ENCODE measurements at regions not wholly inside any gene's neighbourhood (a gene's known extent, or its start where the extent isn't known, plus 50 kb on each side); places are given as distances from the start of the nearest gene placed in this dataset.

DNA sequence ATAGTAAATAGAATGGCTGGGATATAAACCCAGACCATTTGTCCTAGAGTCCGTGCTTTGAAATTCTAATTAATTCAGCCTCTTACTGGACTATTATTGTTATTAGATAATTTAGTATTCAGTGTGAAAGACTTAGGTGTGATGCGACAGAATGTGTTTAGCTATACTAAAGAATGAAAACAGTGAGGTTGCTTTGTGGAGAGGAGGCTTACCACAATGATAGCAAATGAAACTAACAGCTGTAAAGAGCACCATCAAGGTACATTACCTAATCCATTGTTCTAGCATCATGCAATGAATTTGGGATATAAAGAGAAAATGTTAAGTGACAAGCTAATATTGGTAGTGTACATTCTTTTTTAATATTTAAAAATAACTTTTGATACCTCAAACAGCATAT, 911.1 kb downstream of the KCNT2 start:
- no peaks in the 10 kb centered on the region for H3K27me3 ChIP-seq (ENCODE audit: insufficient read depth, poor library complexity, severe bottlenecking)
- DNase-seq (ENCODE audit: low read depth in 1 of 2, low spot score in 1 of 2) = no peak
- H3K27ac ChIP-seq (replicated peaks) = no peak overlapping the region
- H3K4me3 ChIP-seq (replicated peaks; ENCODE audit: insufficient read depth, low read length) = no peak overlapping the region
- TF ChIP-seq, protein P1, sequence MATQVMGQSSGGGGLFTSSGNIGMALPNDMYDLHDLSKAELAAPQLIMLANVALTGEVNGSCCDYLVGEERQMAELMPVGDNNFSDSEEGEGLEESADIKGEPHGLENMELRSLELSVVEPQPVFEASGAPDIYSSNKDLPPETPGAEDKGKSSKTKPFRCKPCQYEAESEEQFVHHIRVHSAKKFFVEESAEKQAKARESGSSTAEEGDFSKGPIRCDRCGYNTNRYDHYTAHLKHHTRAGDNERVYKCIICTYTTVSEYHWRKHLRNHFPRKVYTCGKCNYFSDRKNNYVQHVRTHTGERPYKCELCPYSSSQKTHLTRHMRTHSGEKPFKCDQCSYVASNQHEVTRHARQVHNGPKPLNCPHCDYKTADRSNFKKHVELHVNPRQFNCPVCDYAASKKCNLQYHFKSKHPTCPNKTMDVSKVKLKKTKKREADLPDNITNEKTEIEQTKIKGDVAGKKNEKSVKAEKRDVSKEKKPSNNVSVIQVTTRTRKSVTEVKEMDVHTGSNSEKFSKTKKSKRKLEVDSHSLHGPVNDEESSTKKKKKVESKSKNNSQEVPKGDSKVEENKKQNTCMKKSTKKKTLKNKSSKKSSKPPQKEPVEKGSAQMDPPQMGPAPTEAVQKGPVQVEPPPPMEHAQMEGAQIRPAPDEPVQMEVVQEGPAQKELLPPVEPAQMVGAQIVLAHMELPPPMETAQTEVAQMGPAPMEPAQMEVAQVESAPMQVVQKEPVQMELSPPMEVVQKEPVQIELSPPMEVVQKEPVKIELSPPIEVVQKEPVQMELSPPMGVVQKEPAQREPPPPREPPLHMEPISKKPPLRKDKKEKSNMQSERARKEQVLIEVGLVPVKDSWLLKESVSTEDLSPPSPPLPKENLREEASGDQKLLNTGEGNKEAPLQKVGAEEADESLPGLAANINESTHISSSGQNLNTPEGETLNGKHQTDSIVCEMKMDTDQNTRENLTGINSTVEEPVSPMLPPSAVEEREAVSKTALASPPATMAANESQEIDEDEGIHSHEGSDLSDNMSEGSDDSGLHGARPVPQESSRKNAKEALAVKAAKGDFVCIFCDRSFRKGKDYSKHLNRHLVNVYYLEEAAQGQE (IDR thresholded peaks at IDR 0.05; ENCODE audit: insufficient replicate concordance, low read depth) = no peak
- TF ChIP-seq, protein P2, sequence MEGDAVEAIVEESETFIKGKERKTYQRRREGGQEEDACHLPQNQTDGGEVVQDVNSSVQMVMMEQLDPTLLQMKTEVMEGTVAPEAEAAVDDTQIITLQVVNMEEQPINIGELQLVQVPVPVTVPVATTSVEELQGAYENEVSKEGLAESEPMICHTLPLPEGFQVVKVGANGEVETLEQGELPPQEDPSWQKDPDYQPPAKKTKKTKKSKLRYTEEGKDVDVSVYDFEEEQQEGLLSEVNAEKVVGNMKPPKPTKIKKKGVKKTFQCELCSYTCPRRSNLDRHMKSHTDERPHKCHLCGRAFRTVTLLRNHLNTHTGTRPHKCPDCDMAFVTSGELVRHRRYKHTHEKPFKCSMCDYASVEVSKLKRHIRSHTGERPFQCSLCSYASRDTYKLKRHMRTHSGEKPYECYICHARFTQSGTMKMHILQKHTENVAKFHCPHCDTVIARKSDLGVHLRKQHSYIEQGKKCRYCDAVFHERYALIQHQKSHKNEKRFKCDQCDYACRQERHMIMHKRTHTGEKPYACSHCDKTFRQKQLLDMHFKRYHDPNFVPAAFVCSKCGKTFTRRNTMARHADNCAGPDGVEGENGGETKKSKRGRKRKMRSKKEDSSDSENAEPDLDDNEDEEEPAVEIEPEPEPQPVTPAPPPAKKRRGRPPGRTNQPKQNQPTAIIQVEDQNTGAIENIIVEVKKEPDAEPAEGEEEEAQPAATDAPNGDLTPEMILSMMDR (IDR thresholded peaks at IDR 0.05; ENCODE audit: insufficient read depth, low read length) = no peak
- TF ChIP-seq GABPA (IDR thresholded peaks at IDR 0.05; ENCODE audit: low read depth) = no peak
- no peak for TF ChIP-seq SPI1 (IDR thresholded peaks at IDR 0.05; ENCODE audit: borderline replicate concordance, low read depth)
- no peak for TF ChIP-seq POLR2AphosphoS5 (IDR thresholded peaks at IDR 0.05; ENCODE audit: low read depth)

DNA sequence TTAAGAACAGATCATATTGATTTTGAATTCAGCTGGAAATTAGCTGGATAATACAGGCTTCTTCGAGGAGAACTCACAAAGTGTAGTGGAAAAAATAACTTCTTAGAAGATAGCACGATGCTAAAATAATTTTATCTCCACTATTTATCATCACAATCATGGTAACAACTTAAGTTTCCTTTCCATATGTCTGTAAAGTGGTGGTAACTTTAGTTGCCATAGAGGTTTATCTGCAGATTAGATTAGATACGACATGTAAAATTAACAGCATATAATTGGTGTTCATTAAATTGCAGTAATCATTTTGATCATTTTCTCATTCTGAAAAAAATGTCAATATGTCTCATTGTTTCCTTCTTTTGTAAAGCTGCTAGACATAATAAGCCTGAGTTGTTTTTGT, 921.5 kb downstream of the KCNT2 start:
- H3K4me3 ChIP-seq (replicated peaks; ENCODE audit: insufficient read depth, low read length) = no peak overlapping the region
- no peak for DNase-seq (ENCODE audit: low read depth in 1 of 2, low spot score in 1 of 2)
- H3K27me3 ChIP-seq (ENCODE audit: insufficient read depth, poor library complexity, severe bottlenecking) = no peaks in the 10 kb centered on the region
- no peak overlapping the region for H3K27ac ChIP-seq (replicated peaks)
- TF ChIP-seq, protein P1 (IDR thresholded peaks at IDR 0.05; ENCODE audit: insufficient replicate concordance, low read depth) = no peak
- no peak for TF ChIP-seq SPI1 (IDR thresholded peaks at IDR 0.05; ENCODE audit: borderline replicate concordance, low read depth)
- TF ChIP-seq GABPA (IDR thresholded peaks at IDR 0.05; ENCODE audit: low read depth) = no peak
- TF ChIP-seq POLR2AphosphoS5 (IDR thresholded peaks at IDR 0.05; ENCODE audit: low read depth) = no peak
- TF ChIP-seq, protein P2 (IDR thresholded peaks at IDR 0.05; ENCODE audit: insufficient read depth, low read length) = no peak

DNA sequence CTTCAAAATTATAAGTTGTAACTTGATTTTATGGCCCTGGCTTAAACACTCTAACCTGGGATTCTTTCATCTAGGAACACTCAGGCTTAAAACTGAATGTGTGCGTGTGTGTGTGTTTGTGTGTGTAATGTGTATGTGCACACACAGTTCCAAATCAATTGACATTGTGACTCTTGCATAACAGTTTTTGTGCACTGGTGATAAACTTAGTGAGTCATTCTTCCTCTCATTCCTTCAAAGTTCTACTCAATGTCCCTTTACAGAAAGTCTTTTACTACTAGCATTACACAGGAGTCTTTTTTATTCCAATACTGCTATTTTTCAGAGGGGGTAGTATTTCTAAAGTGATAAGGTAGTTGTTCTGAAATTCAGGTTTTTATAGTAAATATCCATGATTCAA, 943.6 kb downstream of the KCNT2 start:
- H3K27me3 ChIP-seq (ENCODE audit: insufficient read depth, poor library complexity, severe bottlenecking) = no peaks in the 10 kb centered on the region
- DNase-seq (ENCODE audit: low read depth in 1 of 2, low spot score in 1 of 2) = no peak
- no peak overlapping the region for H3K27ac ChIP-seq (replicated peaks)
- TF ChIP-seq POLR2AphosphoS5 (IDR thresholded peaks at IDR 0.05; ENCODE audit: low read depth) (no peak), SPI1 (IDR thresholded peaks at IDR 0.05; ENCODE audit: borderline replicate concordance, low read depth) (no peak), GABPA (IDR thresholded peaks at IDR 0.05; ENCODE audit: low read depth) (no peak)
- TF ChIP-seq, protein P1 (IDR thresholded peaks at IDR 0.05; ENCODE audit: insufficient replicate concordance, low read depth) = no peak
- TF ChIP-seq, protein P2 (IDR thresholded peaks at IDR 0.05; ENCODE audit: insufficient read depth, low read length) = no peak
- no peak overlapping the region for H3K4me3 ChIP-seq (replicated peaks; ENCODE audit: insufficient read depth, low read length)

Data from HL-60 (cell line).